ENCODE measurements at regions not wholly inside any gene's neighbourhood (a gene's known extent, or its start where the extent isn't known, plus 50 kb on each side); places are given as distances from the start of the nearest gene placed in this dataset.

DNA sequence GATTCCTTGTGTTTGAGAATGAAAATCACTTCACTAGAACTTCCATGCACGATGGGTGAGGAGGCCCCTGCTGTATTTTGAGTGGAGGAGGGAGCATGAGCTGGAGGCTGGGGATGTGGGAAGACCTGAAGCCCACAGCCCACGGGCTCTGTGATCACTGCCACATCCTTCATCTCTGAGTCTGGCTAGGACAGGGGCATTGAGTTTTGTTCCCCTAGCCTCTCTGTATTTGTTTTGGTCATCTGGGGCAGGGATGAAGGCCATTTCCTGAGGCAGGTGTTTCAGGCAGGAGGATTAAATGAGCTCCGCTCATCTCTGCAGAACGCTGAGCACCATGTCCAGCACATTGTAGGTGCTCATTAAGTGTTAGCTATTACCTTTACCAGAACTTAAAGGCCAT, 293.6 kb downstream of the GLRX3 start:
- TF ChIP-seq POLR2AphosphoS5 (IDR thresholded peaks at IDR 0.05; ENCODE audit: low read depth) (no peak), EZH2 (IDR thresholded peaks at IDR 0.05; ENCODE audit: low read depth, unreplicated experiment) (no peak), CREB1 (CRISPR knock-in tag; IDR thresholded peaks at IDR 0.05; ENCODE audit: low read depth) (no peak), CTCF (conservative IDR thresholded peaks at IDR 0.05; ENCODE audit: low read depth in 2 of 2) (no peak), STAT1 (IDR thresholded peaks at IDR 0.05; ENCODE audit: unreplicated experiment) (no peak), ZNF331 (CRISPR knock-in tag; IDR thresholded peaks at IDR 0.05; ENCODE audit: low read depth) (no peak), NANOG (IDR thresholded peaks at IDR 0.05; ENCODE audit: borderline replicate concordance) (no peak), EZH2phosphoT487 (IDR thresholded peaks at IDR 0.05; ENCODE audit: unreplicated experiment) (no peak), ZNF114 (CRISPR knock-in tag; IDR thresholded peaks at IDR 0.05) (no peak), JUNB (IDR thresholded peaks at IDR 0.05; ENCODE audit: unreplicated experiment) (no peak)
- TF ChIP-seq, protein P1, sequence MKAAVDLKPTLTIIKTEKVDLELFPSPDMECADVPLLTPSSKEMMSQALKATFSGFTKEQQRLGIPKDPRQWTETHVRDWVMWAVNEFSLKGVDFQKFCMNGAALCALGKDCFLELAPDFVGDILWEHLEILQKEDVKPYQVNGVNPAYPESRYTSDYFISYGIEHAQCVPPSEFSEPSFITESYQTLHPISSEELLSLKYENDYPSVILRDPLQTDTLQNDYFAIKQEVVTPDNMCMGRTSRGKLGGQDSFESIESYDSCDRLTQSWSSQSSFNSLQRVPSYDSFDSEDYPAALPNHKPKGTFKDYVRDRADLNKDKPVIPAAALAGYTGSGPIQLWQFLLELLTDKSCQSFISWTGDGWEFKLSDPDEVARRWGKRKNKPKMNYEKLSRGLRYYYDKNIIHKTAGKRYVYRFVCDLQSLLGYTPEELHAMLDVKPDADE (IDR thresholded peaks at IDR 0.05), result no peak
- TF ChIP-seq, protein P2, sequence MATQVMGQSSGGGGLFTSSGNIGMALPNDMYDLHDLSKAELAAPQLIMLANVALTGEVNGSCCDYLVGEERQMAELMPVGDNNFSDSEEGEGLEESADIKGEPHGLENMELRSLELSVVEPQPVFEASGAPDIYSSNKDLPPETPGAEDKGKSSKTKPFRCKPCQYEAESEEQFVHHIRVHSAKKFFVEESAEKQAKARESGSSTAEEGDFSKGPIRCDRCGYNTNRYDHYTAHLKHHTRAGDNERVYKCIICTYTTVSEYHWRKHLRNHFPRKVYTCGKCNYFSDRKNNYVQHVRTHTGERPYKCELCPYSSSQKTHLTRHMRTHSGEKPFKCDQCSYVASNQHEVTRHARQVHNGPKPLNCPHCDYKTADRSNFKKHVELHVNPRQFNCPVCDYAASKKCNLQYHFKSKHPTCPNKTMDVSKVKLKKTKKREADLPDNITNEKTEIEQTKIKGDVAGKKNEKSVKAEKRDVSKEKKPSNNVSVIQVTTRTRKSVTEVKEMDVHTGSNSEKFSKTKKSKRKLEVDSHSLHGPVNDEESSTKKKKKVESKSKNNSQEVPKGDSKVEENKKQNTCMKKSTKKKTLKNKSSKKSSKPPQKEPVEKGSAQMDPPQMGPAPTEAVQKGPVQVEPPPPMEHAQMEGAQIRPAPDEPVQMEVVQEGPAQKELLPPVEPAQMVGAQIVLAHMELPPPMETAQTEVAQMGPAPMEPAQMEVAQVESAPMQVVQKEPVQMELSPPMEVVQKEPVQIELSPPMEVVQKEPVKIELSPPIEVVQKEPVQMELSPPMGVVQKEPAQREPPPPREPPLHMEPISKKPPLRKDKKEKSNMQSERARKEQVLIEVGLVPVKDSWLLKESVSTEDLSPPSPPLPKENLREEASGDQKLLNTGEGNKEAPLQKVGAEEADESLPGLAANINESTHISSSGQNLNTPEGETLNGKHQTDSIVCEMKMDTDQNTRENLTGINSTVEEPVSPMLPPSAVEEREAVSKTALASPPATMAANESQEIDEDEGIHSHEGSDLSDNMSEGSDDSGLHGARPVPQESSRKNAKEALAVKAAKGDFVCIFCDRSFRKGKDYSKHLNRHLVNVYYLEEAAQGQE (IDR thresholded peaks at IDR 0.05; ENCODE audit: unreplicated experiment), result no peak
- TF ChIP-seq, protein P3, sequence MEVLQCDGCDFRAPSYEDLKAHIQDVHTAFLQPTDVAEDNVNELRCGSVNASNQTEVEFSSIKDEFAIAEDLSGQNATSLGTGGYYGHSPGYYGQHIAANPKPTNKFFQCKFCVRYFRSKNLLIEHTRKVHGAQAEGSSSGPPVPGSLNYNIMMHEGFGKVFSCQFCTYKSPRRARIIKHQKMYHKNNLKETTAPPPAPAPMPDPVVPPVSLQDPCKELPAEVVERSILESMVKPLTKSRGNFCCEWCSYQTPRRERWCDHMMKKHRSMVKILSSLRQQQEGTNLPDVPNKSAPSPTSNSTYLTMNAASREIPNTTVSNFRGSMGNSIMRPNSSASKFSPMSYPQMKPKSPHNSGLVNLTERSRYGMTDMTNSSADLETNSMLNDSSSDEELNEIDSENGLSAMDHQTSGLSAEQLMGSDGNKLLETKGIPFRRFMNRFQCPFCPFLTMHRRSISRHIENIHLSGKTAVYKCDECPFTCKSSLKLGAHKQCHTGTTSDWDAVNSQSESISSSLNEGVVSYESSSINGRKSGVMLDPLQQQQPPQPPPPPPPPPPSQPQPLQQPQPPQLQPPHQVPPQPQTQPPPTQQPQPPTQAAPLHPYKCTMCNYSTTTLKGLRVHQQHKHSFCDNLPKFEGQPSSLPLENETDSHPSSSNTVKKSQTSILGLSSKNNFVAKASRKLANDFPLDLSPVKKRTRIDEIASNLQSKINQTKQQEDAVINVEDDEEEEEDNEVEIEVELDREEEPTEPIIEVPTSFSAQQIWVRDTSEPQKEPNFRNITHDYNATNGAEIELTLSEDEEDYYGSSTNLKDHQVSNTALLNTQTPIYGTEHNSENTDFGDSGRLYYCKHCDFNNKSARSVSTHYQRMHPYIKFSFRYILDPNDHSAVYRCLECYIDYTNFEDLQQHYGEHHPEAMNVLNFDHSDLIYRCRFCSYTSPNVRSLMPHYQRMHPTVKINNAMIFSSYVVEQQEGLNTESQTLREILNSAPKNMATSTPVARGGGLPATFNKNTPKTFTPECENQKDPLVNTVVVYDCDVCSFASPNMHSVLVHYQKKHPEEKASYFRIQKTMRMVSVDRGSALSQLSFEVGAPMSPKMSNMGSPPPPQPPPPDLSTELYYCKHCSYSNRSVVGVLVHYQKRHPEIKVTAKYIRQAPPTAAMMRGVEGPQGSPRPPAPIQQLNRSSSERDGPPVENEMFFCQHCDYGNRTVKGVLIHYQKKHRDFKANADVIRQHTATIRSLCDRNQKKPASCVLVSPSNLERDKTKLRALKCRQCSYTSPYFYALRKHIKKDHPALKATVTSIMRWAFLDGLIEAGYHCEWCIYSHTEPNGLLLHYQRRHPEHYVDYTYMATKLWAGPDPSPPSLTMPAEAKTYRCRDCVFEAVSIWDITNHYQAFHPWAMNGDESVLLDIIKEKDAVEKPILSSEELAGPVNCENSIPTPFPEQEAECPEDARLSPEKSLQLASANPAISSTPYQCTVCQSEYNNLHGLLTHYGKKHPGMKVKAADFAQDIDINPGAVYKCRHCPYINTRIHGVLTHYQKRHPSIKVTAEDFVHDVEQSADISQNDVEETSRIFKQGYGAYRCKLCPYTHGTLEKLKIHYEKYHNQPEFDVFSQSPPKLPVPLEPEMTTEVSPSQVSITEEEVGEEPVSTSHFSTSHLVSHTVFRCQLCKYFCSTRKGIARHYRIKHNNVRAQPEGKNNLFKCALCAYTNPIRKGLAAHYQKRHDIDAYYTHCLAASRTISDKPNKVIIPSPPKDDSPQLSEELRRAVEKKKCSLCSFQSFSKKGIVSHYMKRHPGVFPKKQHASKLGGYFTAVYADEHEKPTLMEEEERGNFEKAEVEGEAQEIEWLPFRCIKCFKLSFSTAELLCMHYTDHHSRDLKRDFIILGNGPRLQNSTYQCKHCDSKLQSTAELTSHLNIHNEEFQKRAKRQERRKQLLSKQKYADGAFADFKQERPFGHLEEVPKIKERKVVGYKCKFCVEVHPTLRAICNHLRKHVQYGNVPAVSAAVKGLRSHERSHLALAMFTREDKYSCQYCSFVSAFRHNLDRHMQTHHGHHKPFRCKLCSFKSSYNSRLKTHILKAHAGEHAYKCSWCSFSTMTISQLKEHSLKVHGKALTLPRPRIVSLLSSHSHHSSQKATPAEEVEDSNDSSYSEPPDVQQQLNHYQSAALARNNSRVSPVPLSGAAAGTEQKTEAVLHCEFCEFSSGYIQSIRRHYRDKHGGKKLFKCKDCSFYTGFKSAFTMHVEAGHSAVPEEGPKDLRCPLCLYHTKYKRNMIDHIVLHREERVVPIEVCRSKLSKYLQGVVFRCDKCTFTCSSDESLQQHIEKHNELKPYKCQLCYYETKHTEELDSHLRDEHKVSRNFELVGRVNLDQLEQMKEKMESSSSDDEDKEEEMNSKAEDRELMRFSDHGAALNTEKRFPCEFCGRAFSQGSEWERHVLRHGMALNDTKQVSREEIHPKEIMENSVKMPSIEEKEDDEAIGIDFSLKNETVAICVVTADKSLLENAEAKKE (CRISPR knock-in tag; IDR thresholded peaks at IDR 0.05), result no peak
- Mint-ChIP-seq H3K27me3 (ENCODE audit: insufficient read depth, low read depth, poor library complexity) (peaks cover 17% of the 10 kb centered on the region), H3K4me1 (no peaks in the 10 kb centered on the region), H3K36me3 (ENCODE audit: low read depth) (peaks cover 60% of the 10 kb centered on the region), H3K4me3 (no peak overlapping the region), H3K9me3 (peaks cover 99% of the 10 kb centered on the region), H3K27ac (no peak overlapping the region)
- Histone ChIP-seq H3K36me3 (ENCODE audit: insufficient read depth) (no peaks in the 10 kb centered on the region; the same call in none of the 2 replicates), H3K9me2 (ENCODE audit: insufficient read depth) (no peaks in the 10 kb centered on the region), H3K4me3 (no peak overlapping the region), H3K4me1 (ENCODE audit: insufficient read depth) (no peaks in the 10 kb centered on the region), H3K4me2 (no peak overlapping the region), H3K79me2 (replicated peaks; ENCODE audit: insufficient read depth) (no peaks in the 10 kb centered on the region), H4K20me1 (replicated peaks; ENCODE audit: insufficient read depth) (no peaks in the 10 kb centered on the region), H3K27ac (ENCODE audit: low read depth) (no peak overlapping the region), H3F3A (replicated peaks; ENCODE audit: low read depth) (no peaks in the 10 kb centered on the region), H3K27me3 (ENCODE audit: insufficient read depth) (no peaks in the 10 kb centered on the region), H2AFZ (no peak overlapping the region)
- DNase-seq (ENCODE audit: low spot score) (no peak), ATAC-seq (no peak)

Data from GM23338 (cell line).